ENCODE measurements at regions not wholly inside any gene's neighbourhood (a gene's known extent, or its start where the extent isn't known, plus 50 kb on each side); places are given as distances from the start of the nearest gene placed in this dataset.

DNA sequence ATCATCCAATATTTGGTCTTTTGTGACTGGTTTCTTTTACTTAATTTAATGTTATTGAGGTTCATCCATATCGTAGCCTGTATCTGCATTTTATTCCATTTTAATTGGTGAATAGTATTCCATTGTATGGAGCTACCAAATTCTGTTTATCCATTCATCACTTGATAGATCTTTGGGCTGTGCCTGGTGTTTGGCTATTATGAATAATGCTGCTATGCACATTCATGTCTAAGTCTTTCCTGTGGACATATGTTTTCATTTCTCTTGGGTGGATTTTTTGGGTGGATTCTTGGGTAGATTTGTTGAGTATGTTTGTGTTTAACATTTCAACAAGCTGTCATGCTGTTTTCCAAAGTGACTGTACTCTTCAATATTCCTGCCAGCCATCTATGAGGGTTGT lies 52.5 kb upstream of the NEDD4L start:
- DNase-seq, result no peak

DNA sequence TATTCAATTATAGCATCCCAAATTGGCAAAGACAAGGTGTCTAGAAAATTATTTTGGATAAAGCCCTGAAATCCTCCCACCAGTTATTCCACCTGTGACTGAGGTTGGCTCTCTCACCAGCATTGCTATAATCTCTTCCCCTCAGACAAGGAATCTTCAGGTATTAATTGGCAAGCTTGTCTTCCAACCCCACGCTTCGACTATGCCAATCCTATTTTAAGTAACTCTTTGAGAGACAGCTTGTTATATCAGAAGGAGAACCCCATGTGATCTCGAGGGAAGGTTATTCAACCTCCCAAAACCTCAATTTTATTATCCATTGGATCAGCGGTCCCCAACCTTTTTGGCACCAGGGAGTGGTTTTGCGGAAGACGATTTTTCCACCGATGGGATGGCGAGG lies 54.5 kb upstream of the NEDD4L start:
- DNase-seq, result no peak

DNA sequence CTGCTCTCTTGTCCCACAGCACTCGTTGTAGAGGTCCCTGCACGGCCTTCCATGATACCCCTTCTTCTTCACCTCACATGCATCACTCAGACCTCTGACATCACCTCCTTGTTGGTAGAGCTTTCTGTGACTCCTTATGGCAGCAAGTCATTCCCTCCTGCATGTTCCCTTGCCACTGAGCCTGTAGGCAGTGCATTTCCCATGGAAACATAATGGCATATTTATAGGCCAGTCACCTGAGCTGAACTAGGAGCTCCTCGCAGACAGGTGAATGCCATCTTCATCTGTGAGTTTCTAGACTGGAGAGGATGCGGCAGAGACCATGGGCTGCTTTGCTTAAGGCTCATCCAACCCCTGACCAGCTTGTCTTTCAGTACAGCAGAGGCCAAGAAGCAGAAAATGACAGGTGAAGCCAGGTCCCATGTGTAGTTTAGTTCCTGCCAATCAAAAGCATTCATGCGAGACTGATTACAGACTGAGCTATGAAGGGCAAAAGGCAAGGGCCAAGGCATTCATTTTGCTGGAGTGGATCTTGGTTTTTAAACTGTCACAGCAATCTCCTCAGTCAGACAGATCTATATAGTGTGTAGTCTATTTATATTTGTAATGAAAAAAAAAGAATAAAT lies 59.4 kb upstream of the NEDD4L start:
- DNase-seq, result peak; percentile 8

DNA sequence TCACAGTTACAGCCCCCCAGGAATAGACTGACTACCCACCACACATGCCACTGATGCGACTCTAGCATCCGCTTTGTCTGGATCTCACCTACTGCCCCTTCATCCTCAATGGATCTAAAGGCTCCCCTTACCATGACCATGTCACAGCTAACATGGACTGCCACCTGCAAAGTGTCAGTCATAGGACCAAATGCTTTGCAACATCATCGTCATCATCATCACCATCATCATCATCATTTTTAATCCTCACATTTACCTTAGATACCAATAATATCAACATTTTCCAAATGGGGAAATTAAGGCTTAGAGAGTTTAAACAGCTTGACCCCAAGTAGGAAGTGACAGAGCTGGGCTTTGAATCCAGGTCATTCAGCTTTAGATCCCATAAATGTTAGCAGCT lies 60.1 kb upstream of the NEDD4L start:
- DNase-seq, result no peak

DNA sequence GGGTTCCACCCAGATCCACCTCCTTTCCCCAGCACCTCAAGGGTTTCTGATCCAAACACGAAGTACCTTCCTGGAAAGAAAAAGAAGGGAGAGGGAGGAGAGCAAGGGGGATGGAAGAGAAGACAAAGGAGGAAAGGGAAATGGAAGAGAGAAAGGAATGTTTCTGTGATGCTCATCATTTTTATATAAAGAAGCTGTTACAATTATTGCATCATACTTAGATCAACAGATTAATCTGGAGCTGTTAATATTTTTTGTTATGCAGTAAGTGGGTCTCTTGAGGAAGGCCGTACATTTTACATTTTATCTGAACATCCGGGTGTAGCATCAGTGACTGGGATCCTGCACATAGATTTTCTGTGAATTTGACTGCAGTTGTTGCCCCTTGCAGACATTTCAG lies 60.6 kb upstream of the NEDD4L start:
- no peak for DNase-seq

DNA sequence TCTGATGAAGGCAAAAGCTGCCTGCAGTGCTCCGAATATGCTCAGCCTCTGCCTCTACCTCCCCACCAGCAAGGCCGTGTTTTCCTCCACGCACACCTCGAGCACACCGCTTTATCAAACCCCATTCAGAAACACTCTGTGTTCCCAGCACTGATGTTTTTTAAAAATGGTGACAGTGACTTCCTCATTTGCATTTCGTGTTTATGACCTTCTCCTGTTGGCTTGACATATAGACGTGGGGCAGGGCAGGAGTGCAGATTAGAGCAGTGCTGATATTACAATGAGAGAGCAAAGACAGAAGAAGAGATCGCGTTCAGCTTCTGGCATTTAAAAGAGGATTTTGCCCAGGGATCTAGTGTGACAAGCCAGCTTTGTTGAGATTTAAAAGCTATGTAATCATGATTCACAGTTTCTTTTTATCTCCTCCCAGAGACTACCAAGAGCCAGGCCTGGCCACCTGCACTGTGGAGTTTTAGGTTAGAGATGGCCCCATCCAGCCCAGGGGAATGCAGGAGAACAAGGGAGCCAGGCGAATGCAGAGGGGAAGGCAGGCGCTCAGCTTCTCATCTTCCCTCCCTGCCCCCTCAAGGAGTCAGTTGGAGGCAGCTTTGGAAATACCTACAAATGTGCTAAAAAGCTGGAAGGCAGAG lies 61.5 kb upstream of the NEDD4L start:
- DNase-seq, result no peak

DNA sequence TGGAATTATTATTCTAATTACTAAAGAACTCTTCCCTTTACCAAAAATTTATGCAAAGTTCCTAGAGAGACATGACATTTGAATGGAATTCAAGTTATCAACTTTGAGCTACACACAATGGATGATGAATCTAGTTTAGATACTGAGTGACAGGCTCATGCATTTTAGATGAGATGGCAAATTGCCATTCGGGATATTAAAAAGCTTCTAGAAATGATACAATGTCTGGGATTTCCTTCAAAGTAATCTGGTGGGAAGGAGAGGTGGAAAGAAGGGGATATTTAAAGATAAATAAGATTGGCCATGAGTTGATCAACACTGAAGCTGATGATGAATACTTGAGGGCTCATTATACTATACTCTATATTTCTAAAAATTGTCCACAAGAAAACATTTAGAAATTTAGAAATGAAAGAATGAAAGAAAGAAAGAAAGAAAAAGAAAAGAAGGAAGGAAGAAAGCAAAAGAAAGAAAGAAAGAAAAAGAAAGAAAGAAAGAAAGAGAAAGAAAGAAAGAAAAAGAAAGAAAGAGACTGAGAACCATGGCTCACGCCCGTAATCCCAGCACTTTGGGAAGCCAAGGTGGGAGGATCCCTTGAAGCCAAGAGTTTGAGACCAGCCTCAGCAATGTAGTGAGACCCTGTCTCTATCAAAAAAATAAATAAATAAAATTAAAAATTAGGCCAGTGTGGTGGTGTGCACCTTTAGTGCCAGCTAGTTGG lies 62.6 kb upstream of the NEDD4L start:
- no peak for DNase-seq

DNA sequence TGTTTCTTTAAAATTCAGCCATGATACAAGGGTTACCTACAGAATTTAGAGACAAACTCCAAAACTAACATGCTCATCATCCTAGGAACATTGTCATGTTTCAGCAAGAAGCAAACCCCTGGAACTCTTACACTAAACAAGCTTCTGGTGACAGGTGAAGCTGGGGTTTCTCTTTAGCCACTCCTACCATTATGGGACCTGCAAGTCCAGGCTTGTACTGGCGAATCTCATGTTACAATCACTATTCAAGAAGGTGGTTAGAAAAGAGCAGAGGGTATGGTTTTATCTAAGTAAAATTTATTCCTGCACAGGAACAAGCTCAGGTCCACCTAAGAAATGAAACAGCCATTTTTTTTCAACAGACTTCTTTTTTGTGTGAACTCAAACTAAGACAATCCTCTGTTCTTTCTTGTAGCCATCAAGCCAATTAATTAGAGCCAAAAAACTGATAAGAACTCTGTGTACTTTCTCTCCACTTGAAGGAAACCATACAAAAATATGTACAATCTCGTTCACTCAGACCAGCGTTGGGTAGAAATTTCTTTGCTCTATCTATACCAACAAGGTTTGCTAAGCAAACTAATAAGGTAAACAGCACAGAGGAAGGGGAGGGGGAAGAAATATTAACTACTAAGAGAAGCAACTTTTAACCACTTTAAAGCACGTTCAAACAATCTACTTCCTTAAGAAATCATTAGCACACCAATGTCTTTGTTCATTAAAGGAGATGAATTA lies 63.3 kb upstream of the NEDD4L start:
- DNase-seq, result peak; percentile 80

DNA sequence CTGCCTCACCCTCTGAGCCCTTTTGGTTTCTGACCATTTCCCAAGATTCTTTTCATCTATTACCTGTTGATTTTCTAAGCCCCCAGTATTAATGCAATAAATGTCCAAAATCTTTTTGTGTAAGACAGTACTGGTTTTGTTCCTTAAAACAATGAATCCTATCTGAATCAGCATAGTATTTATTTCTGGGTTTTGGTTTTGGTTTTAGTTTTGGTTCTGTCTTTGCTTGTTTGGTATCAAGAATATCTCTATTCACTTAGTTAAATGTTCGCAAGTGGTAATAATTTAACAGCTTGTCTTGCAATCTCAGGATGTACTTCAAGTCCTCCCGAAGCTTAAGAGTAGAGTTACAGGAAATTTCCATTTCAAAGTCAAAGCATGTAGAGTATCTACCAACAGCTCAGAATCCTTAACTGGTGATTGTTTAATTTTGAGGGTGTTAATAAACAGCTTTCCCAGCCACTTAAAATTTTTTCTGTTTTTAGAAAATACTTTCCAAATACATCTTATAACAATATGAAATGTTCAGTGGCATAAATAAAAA lies 67.7 kb upstream of the NEDD4L start:
- DNase-seq, result no peak

DNA sequence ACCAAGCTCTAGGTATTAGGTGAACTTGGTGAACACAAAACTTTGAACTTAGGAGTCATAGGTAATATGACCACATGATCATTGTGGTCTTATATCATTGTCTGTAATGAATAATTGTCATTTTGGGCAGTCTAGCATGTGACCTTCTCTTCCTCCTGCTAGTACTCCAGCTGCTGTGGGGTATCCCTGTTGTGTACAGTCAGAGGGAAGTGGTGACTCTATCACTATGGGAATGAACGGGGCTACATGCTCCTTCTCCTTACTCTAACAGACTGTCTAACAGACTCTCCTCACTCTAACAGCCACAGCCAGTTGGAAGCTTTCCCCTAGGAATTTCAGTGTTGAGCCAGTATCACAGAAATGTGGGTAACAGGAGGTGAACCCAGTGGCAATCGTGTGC lies 68.2 kb upstream of the NEDD4L start:
- DNase-seq, result no peak

DNA sequence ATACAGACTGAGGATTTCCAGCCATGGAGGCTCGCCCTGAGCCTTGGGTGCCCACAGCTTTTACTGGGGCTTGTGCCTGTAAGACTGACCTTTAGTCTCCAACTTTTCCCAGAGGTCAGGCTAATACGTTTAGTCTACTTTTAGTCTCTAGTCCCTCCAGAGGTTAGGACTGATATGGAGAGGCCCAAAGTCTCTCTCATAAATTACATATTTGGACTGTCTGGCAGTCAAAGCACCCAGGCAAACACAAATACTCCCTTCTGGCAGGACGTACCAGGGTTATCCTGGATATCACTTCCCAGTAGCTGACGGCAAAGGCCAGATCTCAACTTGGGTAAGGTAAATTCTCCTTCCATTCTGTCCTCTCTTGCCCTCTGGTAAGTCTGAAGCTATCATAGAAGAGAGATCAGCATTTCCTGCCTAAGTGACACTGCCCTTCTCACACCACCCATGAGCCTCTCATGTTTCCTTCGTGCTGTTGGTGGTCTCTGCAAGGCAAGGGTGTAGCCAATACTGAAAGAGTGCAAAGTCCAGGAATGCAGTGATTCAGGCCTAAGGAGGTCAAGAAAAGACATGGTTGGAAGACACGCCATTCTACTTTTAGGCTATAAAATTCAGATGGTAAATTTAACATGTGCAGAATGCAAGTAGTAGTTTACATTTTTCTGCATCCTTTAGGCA lies 69.3 kb upstream of the NEDD4L start:
- DNase-seq, result no peak

DNA sequence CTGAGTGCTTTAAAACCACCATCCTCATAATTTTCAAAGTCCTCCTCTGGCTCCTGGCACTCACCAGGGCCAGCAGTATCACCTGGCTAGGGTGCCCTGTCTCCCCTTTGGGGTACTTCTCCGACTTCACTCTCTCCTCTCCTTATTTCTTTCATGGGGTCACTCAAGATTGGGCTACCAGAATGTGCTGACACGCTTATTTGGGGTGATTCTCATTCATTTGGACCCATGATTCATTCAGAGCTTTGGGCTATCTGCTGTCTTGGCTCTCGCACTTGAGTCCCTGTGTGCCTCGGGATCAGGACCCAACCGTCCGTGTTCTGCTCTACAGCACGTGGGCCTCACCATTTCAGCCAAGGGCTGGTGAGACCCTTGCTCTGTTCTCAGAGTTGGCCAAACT lies 70.1 kb upstream of the NEDD4L start:
- no peak for DNase-seq

DNA sequence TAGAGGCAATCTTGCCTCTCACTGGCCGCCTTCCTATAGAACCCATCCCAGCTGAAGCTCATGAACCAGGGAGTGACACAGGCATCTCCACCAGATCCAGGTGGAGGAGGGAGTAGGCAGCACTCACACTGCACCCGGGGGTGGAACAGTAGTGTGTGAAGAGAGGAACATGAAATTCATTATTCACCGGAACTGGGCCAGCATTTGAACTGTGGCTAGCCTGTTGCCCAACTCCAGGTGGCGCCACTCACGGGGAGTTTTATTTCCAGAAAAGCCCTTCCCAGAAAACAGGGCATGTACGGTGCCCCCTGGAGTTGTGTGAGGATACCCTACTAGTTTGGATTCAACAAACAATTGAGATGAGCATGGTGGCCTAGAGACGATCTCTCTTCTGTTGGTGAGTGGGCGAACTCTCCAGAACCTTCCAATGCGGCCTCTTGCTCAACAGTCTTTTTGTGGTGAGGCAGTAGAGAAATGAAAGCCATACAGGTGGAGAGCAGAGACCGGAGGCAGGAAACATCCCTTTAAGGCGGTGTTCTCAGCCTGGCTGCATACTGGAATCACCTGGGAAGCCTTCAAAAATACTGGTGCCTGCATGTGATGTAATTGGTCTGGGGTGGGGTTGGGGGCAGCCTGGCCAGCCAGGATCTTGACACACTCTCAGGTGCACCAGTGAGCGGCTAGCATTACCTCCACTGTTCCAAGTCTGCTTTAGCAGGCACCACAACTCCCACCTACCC lies 73.5 kb upstream of the NEDD4L start:
- no peak for DNase-seq

DNA sequence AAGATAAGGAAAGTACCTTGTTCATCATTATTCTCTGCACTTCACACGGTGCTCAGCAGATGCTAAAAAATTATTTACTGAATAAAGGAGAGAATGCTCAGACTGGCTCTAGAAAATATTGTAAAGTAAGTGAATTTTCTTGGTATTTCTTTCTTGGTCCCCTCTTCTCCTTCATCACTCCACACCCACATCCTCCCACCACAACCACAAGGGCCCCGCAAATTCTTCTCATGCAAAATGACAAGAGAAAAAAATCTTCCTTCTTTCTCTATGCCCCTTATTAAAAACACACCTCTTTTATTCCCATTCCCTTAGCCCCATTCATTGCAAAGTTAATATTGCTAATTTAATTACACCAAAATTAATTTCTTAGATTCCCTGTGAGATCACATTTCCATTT lies 74.2 kb upstream of the NEDD4L start:
- no peak for DNase-seq

DNA sequence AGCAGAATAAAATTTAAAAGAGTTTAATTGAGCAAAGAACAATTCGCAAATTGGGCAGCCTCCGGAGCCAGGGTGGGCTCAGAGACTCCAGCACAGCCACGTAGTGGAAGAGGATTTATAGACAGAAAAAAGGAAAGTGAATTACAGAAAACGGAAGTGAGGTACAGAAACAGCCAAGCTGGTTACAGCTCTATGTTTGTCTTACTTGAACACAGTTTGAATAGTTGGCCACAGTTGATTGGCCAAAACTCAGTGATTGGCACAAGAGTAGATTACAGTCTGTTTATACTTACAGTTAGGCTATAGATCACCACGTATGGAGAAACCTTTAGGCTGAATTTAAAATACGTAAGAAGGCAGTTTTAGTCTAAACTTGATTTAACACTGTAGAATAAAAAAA lies 78.8 kb upstream of the NEDD4L start:
- no peak for DNase-seq

DNA sequence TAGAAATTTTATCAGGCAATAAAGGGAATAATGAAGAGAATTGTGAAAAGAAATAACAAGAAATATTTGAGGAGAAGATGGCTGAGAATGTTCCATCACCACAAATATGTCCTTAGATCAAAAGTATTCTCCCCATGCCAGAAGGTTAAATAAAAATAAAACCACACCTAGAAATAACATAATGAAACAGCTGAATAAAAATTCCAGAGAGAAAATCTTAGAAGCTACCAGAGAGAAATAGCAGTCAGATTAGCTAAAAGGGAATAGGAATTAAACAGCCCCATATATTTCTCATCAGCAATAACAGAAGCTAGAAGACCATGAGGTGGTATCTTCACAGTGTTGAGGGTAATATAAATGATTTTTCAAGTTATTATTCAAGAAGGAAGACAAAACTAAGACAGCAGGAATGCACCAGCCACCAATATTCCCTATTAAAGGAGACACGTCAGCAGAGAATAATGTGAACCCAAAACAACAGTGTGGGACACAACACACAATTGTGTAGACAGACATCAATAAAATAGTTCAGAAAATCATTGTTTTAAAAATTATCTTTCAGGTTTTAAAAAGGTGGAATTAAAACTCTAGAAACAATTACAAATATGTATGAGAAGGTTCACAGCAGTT lies 82.0 kb upstream of the NEDD4L start:
- DNase-seq, result no peak

DNA sequence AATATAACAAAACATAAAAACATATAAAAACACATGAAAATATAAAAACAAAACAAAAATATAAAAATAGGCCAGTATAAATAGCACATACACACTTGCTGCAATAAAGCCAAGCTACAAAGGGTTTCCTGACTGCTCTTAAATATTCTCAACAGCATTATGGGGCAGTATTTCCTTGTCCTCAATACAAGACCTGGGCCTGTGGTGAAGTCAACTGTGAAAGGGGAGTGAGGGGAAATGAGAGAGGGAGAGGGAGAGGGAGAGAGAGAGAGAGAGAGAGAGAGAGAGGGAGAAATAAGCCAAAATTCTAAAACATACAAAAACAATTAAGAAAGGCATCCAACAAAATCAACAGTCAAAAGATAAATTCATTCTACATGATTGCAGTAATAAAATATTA lies 82.6 kb upstream of the NEDD4L start:
- DNase-seq, result no peak

DNA sequence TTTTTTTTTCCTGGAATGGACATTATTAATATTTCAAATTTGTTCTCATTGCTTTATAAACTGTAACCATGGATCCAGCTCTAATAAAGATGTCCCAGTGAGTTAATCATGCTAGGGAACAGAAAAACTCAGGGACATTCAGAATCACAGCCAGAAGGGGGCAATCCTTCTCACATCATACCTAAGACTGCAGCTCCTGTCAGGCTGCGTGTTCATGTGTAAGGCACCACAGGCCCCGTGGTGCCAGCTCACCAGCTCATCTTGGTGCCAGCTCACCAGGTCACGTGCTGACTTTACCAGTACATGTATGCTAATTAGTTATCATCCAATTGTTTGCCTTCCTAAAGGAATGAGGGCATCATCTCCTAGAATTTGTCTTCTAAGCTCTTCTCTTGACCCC lies 84.7 kb upstream of the NEDD4L start:
- DNase-seq, result no peak

DNA sequence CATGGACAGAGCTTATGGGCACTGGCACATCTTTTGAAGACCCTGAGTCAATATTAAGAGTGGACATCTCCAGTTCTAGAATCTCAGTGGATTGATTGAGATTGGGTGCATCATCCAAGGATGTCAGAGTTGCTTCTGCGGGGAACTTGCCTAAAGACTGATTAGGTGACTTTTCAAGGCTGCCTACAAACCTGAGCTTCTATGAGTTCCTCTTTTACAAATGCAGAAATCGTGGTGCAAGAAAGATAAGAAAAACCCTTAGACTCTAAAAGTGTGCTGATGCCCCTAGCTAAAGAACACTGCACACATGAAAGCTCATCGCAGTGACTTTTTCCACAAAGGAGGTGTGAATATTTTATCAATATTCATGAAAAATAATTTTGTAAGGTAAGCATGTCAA lies 86.8 kb upstream of the NEDD4L start:
- no peak for DNase-seq

DNA sequence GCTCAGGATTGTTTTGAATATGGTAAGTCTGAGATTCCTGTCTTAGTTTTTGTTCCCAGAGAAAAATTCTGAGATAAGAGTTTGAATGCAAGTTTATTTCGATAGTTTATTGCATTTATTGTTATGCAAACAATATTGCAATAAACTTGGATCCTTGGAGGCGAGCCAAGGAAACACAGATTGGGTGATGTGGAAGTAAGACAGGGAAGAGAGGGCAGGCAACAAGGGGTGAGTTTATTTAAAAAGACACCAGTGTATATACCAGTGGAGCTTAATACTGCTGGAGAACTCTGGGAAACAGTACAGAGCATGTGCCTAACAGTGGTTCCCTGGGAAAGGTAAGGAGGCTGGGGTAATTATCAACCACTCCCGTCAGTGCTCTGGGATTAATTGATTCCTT lies 87.5 kb upstream of the NEDD4L start:
- no peak for DNase-seq

DNA sequence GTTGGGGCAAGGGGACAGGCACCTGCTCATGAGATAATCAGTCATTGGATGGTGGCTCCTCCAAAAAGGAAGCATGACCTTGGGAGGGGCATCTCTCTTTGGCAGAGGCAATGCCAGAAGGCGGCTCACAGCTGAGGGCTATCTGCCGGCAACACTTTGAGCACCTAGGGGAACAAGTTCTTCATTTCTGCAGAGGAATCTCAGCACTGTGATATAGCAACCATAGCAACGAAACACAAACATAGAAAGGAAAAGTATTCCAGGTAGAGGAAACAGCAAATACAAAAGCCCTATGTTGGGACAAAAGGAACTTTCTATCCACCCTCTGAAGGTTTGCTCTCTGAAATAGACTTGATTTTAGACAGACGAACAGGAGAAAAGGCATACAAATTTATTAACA lies 89.1 kb upstream of the NEDD4L start:
- DNase-seq, result no peak

DNA sequence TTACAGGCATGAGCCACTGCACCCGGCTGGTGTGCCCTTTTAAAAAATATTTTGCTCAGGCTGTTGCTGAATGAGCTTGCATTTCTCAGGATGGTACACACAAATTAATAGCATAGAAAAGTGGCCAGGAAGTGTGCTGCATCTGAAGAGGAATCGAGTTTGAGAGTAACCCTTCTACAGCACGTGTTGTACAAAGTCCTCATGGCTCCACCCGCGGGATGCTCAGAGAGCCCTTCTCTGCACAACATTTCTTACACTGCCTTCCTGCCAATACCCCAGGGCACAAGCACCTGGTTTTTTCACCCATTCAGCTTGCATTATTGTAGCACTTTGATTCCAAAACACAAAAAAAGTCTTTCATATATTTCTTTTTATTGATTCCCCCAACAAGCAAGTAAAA lies 90.1 kb upstream of the NEDD4L start:
- DNase-seq, result no peak
